ENCODE measurements at regions not wholly inside any gene's neighbourhood (a gene's known extent, or its start where the extent isn't known, plus 50 kb on each side); places are given as distances from the start of the nearest gene placed in this dataset.

DNA sequence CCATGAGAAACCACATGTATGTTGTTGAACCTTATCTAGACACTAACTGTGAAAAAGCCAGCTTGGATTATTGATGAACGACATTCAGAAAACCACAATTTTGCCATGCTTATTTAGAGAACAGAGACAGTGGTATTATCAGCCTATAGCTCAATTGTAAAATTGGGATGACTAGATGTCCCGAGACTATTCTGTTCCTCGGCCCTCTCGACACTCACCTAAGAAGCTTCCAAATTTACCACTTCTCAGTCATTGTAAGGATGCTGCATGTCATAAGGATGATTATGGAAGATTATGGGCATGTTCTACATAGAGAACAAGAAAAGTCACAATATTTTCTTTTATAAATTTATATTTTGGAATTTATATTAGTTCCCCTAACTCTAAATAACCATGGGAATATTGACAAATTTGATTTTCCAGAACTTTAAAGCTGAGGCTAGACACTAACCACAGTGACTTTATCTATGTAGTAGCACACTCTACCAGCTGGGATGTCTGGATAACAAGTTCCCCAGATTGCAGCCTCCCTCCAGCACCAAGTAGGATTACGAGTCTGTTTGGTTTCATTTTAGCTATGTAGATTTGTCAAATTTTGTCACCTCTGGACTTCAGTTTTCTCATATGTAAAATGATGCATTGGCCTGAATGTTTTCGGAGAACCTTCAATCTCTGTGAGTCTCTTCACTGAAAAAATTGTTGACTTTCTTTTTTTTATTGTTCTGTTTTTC is 513.6 kb downstream of the IRS2 start:
- Mint-ChIP-seq H3K9me3 (no peaks in the 10 kb centered on the region; a peak in 1 of 5 replicates), H3K4me1 (peaks cover 50 to 68% of the 10 kb centered on the region in 2 experiments), H3K4me3 (peak overlapping the region in 1 of 2 experiments; percentile 32; a peak in 2 of 5 replicates), H3K36me3 (ENCODE audit: insufficient read depth in 1 of 3, low read depth in 3 of 3) (peaks cover 0 to 8% (median 3%) of the 10 kb centered on the region in 3 experiments; a peak in 3 of 7 replicates), H3K27ac (no peak overlapping the region; a peak in 1 of 7 replicates), H3K27me3 (ENCODE audit: low read depth) (no peaks in the 10 kb centered on the region)
- H4K91ac ChIP-seq (ENCODE audit: insufficient read length, low read depth, low read length): no peak overlapping the region
- H2BK120ac ChIP-seq (ENCODE audit: low read depth, low read length, poor library complexity, severe bottlenecking): no peak overlapping the region
- H3K14ac ChIP-seq (ENCODE audit: insufficient read depth, low read length): no peak overlapping the region
- peak overlapping the region; percentile 6 for H3T11ph ChIP-seq (ENCODE audit: low read length)
- H2BK15ac ChIP-seq (ENCODE audit: low read depth, low read length): no peak overlapping the region
- no peak overlapping the region for H3K27ac ChIP-seq (ENCODE audit: insufficient read length, low read depth, low read length)
- H3K79me2 ChIP-seq (ENCODE audit: insufficient read depth, low read length): no peaks in the 10 kb centered on the region
- no peak overlapping the region for H3K4me2 ChIP-seq (ENCODE audit: insufficient read depth, insufficient read length, low read length)
- TF ChIP-seq, protein P1, sequence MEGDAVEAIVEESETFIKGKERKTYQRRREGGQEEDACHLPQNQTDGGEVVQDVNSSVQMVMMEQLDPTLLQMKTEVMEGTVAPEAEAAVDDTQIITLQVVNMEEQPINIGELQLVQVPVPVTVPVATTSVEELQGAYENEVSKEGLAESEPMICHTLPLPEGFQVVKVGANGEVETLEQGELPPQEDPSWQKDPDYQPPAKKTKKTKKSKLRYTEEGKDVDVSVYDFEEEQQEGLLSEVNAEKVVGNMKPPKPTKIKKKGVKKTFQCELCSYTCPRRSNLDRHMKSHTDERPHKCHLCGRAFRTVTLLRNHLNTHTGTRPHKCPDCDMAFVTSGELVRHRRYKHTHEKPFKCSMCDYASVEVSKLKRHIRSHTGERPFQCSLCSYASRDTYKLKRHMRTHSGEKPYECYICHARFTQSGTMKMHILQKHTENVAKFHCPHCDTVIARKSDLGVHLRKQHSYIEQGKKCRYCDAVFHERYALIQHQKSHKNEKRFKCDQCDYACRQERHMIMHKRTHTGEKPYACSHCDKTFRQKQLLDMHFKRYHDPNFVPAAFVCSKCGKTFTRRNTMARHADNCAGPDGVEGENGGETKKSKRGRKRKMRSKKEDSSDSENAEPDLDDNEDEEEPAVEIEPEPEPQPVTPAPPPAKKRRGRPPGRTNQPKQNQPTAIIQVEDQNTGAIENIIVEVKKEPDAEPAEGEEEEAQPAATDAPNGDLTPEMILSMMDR (conservative IDR thresholded peaks at IDR 0.05): no peak
- H3K56ac ChIP-seq (ENCODE audit: insufficient read length, low read depth, low read length): no peak overlapping the region
- H4K8ac ChIP-seq (replicated peaks; ENCODE audit: insufficient read length, low read depth, low read length): no peak overlapping the region
- H4K20me1 ChIP-seq (ENCODE audit: control insufficient read depth, insufficient read depth, insufficient read length): no peaks in the 10 kb centered on the region
- no peak overlapping the region for H2BK12ac ChIP-seq (ENCODE audit: insufficient read length, low read depth, low read length)
- H3K27me3 ChIP-seq (ENCODE audit: insufficient read depth, low read length): no peaks in the 10 kb centered on the region
- no CpG with 5 or more reads among the region's 6 CpGs for WGBS (ENCODE audit: extremely low coverage, insufficient read length, low lambda C conversion rate)
- DNase-seq: no peak
- no peaks in the 10 kb centered on the region for H3K9me3 ChIP-seq (ENCODE audit: control insufficient read depth, low read depth, low read length)
- H3K79me1 ChIP-seq (ENCODE audit: insufficient read depth, low read depth, low read length, poor library complexity, severe bottlenecking): no peaks in the 10 kb centered on the region
- H3K9ac ChIP-seq (ENCODE audit: extremely low read depth, insufficient read length, low read length): no peak overlapping the region
- peaks cover 9% of the 10 kb centered on the region; the same call in 1 of the 2 replicates for H3K4me1 ChIP-seq (ENCODE audit: insufficient read depth, low read length)
- peak overlapping the region; percentile 54 for H2AK5ac ChIP-seq (ENCODE audit: insufficient read length, low read length)
- no peak overlapping the region for H3K23ac ChIP-seq (ENCODE audit: insufficient read length, low read depth, low read length)
- no peak overlapping the region for H3K18ac ChIP-seq (ENCODE audit: insufficient read length, low read depth, low read length)
- no peak overlapping the region for H3K4ac ChIP-seq (ENCODE audit: low read depth, low read length)
- no peaks in the 10 kb centered on the region for H3K23me2 ChIP-seq (ENCODE audit: insufficient read length, low read depth, low read length, poor library complexity, severe bottlenecking)
- H2AFZ ChIP-seq (ENCODE audit: low read length): no peak overlapping the region
- no peak overlapping the region for H2BK20ac ChIP-seq (ENCODE audit: low read depth, low read length, poor library complexity, severe bottlenecking)
- H2BK5ac ChIP-seq (ENCODE audit: insufficient read length, low read length): no peak overlapping the region
- H4K5ac ChIP-seq (ENCODE audit: insufficient read length, low read depth, low read length): no peak overlapping the region

Data from H9 (cell line).